ENCODE measurements at regions not wholly inside any gene's neighbourhood (a gene's known extent, or its start where the extent isn't known, plus 50 kb on each side); places are given as distances from the start of the nearest gene placed in this dataset.
"Not testable (repeated sequence)": the region's sequence is repeated elsewhere in the genome, so short reads cannot be mapped to it uniquely, and the experiment has no call there.

DNA sequence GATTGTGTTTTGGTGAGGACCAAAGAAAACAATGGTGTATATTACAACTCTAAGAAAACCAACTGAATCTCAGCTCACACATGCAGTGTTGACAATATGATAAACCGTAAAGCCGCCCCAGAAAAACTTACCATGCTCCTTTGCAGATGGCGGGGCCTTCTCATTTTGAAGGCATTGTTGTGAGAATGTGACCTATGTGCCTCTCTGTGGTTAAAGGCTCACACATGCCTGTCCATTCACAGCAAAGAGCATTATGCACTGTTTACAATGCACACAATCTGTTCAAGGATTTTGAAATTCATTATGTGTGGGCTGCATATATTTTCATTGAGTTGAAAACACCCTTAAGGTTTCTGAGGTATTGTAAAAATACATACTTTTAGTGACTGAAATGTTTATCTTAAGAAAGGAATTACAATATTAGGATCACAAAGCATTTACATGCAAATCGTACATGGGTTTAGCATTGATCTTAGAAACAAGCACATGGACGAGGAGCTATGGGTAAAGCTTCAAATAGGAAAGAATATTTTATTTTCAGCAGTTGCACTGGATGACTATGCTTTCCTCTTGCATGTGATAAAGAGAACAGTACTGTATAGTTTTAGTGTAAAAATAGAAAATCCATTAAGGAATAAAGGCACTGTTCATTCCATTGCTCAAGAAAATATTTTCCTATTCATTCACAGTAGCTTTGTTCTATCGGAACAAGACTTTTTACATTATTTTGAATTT is 334.3 kb downstream of the ARL4A start:
- H3K27ac ChIP-seq (ENCODE audit: low read length) = no peak overlapping the region
- no peak overlapping the region for H3K4me2 ChIP-seq (ENCODE audit: insufficient read depth, low read length)
- H2AFZ ChIP-seq (ENCODE audit: low read depth, low read length) = no peak overlapping the region
- no peaks in the 10 kb centered on the region for H3K79me2 ChIP-seq (ENCODE audit: insufficient read depth, low read length)
- DNase-seq (no peak), ATAC-seq (ENCODE audit: insufficient read depth, low read depth) (no peak)
- TF ChIP-seq, protein P1, sequence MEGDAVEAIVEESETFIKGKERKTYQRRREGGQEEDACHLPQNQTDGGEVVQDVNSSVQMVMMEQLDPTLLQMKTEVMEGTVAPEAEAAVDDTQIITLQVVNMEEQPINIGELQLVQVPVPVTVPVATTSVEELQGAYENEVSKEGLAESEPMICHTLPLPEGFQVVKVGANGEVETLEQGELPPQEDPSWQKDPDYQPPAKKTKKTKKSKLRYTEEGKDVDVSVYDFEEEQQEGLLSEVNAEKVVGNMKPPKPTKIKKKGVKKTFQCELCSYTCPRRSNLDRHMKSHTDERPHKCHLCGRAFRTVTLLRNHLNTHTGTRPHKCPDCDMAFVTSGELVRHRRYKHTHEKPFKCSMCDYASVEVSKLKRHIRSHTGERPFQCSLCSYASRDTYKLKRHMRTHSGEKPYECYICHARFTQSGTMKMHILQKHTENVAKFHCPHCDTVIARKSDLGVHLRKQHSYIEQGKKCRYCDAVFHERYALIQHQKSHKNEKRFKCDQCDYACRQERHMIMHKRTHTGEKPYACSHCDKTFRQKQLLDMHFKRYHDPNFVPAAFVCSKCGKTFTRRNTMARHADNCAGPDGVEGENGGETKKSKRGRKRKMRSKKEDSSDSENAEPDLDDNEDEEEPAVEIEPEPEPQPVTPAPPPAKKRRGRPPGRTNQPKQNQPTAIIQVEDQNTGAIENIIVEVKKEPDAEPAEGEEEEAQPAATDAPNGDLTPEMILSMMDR (IDR thresholded peaks at IDR 0.05; ENCODE audit: borderline replicate concordance, extremely low read depth, low read length, poor library complexity, severe bottlenecking) = no peak
- no peak for TF ChIP-seq EZH2 (IDR thresholded peaks at IDR 0.05; ENCODE audit: borderline replicate concordance, low read depth, low read length, severe bottlenecking)
- no peaks in the 10 kb centered on the region for H3K27me3 ChIP-seq (ENCODE audit: insufficient read depth, low read length, poor library complexity)
- no peaks in the 10 kb centered on the region for H3K9me3 ChIP-seq (ENCODE audit: insufficient read depth, low read length, severe bottlenecking)
- H3K36me3 ChIP-seq (ENCODE audit: insufficient read depth, low read length) = no peaks in the 10 kb centered on the region
- H3K9ac ChIP-seq (ENCODE audit: low read depth, low read length) = no peak overlapping the region
- H3K4me3 ChIP-seq (ENCODE audit: low read depth in 1 of 2, low read length in 2 of 2) = no peak overlapping the region
- H4K20me1 ChIP-seq (ENCODE audit: insufficient read depth, low read length) = no peaks in the 10 kb centered on the region
- H3K4me1 ChIP-seq (ENCODE audit: insufficient read depth, low read length) = no peaks in the 10 kb centered on the region

- DNase-seq (no peak), ATAC-seq (ENCODE audit: insufficient read depth, low read depth) (no peak)
Measured at GRCh38 chr7:13024121-13024674, 336.8 kb downstream of the ARL4A start.

DNA sequence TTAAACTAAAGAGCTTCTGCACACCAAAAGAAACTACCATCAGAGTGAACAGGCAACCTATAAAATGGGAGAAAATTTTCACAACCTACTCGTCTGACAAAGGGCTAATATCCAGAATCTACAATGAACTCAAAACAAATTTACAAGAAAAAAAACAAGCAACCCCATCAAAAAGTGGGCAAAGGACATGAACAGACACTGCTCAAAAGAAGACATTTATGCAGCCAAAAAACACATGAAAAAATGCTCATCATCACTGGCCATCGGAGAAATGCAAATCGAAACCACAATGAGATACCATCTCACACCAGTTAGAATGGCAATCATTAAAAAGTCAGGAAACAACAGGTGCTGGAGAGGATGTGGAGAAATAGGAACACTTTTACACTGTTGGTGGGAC is 337.6 kb downstream of the ARL4A start:
- not testable (repeated sequence) for H3K9me3 ChIP-seq (ENCODE audit: insufficient read depth, low read length, severe bottlenecking); ATAC-seq (ENCODE audit: insufficient read depth, low read depth); H3K4me1 ChIP-seq (ENCODE audit: insufficient read depth, low read length); H4K20me1 ChIP-seq (ENCODE audit: insufficient read depth, low read length); H3K27me3 ChIP-seq (ENCODE audit: insufficient read depth, low read length, poor library complexity); H3K9ac ChIP-seq (ENCODE audit: low read depth, low read length); H3K27ac ChIP-seq (ENCODE audit: low read length); H2AFZ ChIP-seq (ENCODE audit: low read depth, low read length); DNase-seq; H3K36me3 ChIP-seq (ENCODE audit: insufficient read depth, low read length); H3K4me2 ChIP-seq (ENCODE audit: insufficient read depth, low read length); H3K4me3 ChIP-seq (ENCODE audit: low read depth in 1 of 2, low read length in 2 of 2); H3K79me2 ChIP-seq (ENCODE audit: insufficient read depth, low read length)

More at GRCh38 chr7:13024121-13024674, 336.8 kb downstream of the ARL4A start:
- H2AFZ ChIP-seq (ENCODE audit: low read depth, low read length) = no peak overlapping the region
- H3K4me2 ChIP-seq (ENCODE audit: insufficient read depth, low read length) = no peak overlapping the region
- H3K79me2 ChIP-seq (ENCODE audit: insufficient read depth, low read length) = no peaks in the 10 kb centered on the region
- no peak overlapping the region for H3K9ac ChIP-seq (ENCODE audit: low read depth, low read length)
- no peaks in the 10 kb centered on the region for H3K4me1 ChIP-seq (ENCODE audit: insufficient read depth, low read length)
- H3K4me3 ChIP-seq (ENCODE audit: low read depth in 1 of 2, low read length in 2 of 2) = no peak overlapping the region
- H3K9me3 ChIP-seq (ENCODE audit: insufficient read depth, low read length, severe bottlenecking) = no peaks in the 10 kb centered on the region
- TF ChIP-seq EZH2 (IDR thresholded peaks at IDR 0.05; ENCODE audit: borderline replicate concordance, low read depth, low read length, severe bottlenecking) = no peak
- TF ChIP-seq, protein P1 (IDR thresholded peaks at IDR 0.05; ENCODE audit: borderline replicate concordance, extremely low read depth, low read length, poor library complexity, severe bottlenecking) = no peak
- no peaks in the 10 kb centered on the region for H4K20me1 ChIP-seq (ENCODE audit: insufficient read depth, low read length)
- no peaks in the 10 kb centered on the region for H3K27me3 ChIP-seq (ENCODE audit: insufficient read depth, low read length, poor library complexity)
- H3K36me3 ChIP-seq (ENCODE audit: insufficient read depth, low read length) = no peaks in the 10 kb centered on the region
- no peak overlapping the region for H3K27ac ChIP-seq (ENCODE audit: low read length)

GRCh38 chr7:13027321-13027720 is 339.9 kb downstream of the ARL4A start:
- Histone ChIP-seq H2AFZ (ENCODE audit: low read depth, low read length) (no peak overlapping the region), H3K9me3 (ENCODE audit: insufficient read depth, low read length, severe bottlenecking) (no peaks in the 10 kb centered on the region), H3K27ac (ENCODE audit: low read length) (no peak overlapping the region), H3K4me3 (ENCODE audit: low read depth in 1 of 2, low read length in 2 of 2) (no peak overlapping the region), H3K4me2 (ENCODE audit: insufficient read depth, low read length) (no peak overlapping the region), H4K20me1 (ENCODE audit: insufficient read depth, low read length) (no peaks in the 10 kb centered on the region), H3K4me1 (ENCODE audit: insufficient read depth, low read length) (no peaks in the 10 kb centered on the region), H3K36me3 (ENCODE audit: insufficient read depth, low read length) (no peaks in the 10 kb centered on the region), H3K79me2 (ENCODE audit: insufficient read depth, low read length) (no peaks in the 10 kb centered on the region), H3K27me3 (ENCODE audit: insufficient read depth, low read length, poor library complexity) (no peaks in the 10 kb centered on the region), H3K9ac (ENCODE audit: low read depth, low read length) (no peak overlapping the region)
- ATAC-seq (ENCODE audit: insufficient read depth, low read depth) (no peak), DNase-seq (no peak)
- no peak for TF ChIP-seq EZH2 (IDR thresholded peaks at IDR 0.05; ENCODE audit: borderline replicate concordance, low read depth, low read length, severe bottlenecking)
- TF ChIP-seq, protein P1 (IDR thresholded peaks at IDR 0.05; ENCODE audit: borderline replicate concordance, extremely low read depth, low read length, poor library complexity, severe bottlenecking) = no peak

Measured in DND-41 (cell line).